Breast epithelium (tissue), 3 donors: ENCODE measurements at regions not wholly inside any gene's neighbourhood (a gene's known extent, or its start where the extent isn't known, plus 50 kb on each side); places are given as distances from the start of the nearest gene placed in this dataset.

ENCODE experiments used
- POLR2A ChIP-seq: fragments of 450-650 bp; IDR thresholded peaks from one replicate; pipeline ENCODE4 v1.6.1; 2016; ENCODE audit warnings: antibody characterized with exemption, mild to moderate bottlenecking, moderate library complexity
- POLR2AphosphoS5 ChIP-seq, 3 donors: sonication (generic); formaldehyde crosslinking; IDR thresholded peaks; one replicate each; pipeline ENCODE4 v1.6.1; 2017; ENCODE audit warnings: antibody characterized with exemption in 3 of 3
- TF ChIP-seq, protein P1 (sequence below), 3 donors: fragments of 450-650 bp; IDR thresholded peaks; one replicate each; pipeline ENCODE4 v1.5.1; 2016 to 2017; ENCODE audit warnings: antibody characterized with exemption in 3 of 3, mild to moderate bottlenecking in 3 of 3, moderate library complexity in 3 of 3

DNA sequence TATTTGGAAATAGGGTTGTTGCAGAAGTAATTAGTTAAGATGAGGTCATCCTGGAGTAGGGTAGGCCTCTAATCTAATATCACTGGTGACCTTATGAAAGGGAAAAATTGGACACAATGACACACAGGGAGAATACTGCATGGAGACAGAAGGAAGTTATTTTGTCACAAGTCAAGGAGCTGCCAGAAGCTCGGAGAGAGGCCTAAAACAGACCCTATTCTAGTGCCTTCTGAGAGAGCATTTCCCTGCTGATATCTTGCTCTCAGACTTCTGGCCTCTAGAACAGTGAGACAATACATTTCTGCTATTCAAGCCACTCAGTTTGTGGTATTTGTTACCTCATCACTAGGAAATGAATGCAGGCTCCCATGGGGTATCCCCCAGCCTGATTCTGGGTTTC lies 332.9 kb downstream of the CSNK1G3 start:
- TF ChIP-seq, protein P1, sequence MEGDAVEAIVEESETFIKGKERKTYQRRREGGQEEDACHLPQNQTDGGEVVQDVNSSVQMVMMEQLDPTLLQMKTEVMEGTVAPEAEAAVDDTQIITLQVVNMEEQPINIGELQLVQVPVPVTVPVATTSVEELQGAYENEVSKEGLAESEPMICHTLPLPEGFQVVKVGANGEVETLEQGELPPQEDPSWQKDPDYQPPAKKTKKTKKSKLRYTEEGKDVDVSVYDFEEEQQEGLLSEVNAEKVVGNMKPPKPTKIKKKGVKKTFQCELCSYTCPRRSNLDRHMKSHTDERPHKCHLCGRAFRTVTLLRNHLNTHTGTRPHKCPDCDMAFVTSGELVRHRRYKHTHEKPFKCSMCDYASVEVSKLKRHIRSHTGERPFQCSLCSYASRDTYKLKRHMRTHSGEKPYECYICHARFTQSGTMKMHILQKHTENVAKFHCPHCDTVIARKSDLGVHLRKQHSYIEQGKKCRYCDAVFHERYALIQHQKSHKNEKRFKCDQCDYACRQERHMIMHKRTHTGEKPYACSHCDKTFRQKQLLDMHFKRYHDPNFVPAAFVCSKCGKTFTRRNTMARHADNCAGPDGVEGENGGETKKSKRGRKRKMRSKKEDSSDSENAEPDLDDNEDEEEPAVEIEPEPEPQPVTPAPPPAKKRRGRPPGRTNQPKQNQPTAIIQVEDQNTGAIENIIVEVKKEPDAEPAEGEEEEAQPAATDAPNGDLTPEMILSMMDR (IDR thresholded peaks at IDR 0.05), result no peak
- TF ChIP-seq POLR2A, result no peak
- TF ChIP-seq POLR2AphosphoS5 (IDR thresholded peaks at IDR 0.05), result no peak
